Spleen (tissue), 7 donors: ENCODE measurements at regions not wholly inside any gene's neighbourhood (a gene's known extent, or its start where the extent isn't known, plus 50 kb on each side); places are given as distances from the start of the nearest gene placed in this dataset.

ENCODE experiments used
- POLR2A ChIP-seq, 3 donors: fragments of 450-650 bp; IDR thresholded peaks; one replicate each; pipeline ENCODE4 v1.5.1; 2017; ENCODE audit warnings: antibody characterized with exemption in 3 of 3, mild to moderate bottlenecking in 1 of 3
- POLR2AphosphoS5 ChIP-seq, 3 donors: sonication (generic); formaldehyde crosslinking; IDR thresholded peaks; one replicate each; pipeline ENCODE4 v1.5.1; 2017; ENCODE audit warnings: antibody characterized with exemption in 3 of 3
- TF ChIP-seq, protein P1 (sequence below), 11 experiments: fragments of 200-600 bp in 7 of 11; fragments of 450-650 bp in 4 of 11; sonication (generic) in 4 of 11; IDR thresholded peaks in 8 of 11; conservative IDR thresholded peaks in 3 of 11; 1 replicate in 7 of 11; 2 replicates in 4 of 11; pipeline versions ENCODE4 v1.4.0 to v1.8.0; 2016 to 2021; ENCODE audit warnings: antibody characterized with exemption in 11 of 11, inconsistent platforms in 4 of 11, mild to moderate bottlenecking in 1 of 11
- donor health status: DM: no; HTN: no; CAD: no; lungs with moderate emphysema.
- donor health status: DM: no; HTN: no; CAD: no.
- donor health status: DM: no; HTN: no; CAD: no.

- TF ChIP-seq POLR2AphosphoS5 (IDR thresholded peaks at IDR 0.05) (no peak), POLR2A (IDR thresholded peaks at IDR 0.05) (no peak)
- TF ChIP-seq, protein P1, sequence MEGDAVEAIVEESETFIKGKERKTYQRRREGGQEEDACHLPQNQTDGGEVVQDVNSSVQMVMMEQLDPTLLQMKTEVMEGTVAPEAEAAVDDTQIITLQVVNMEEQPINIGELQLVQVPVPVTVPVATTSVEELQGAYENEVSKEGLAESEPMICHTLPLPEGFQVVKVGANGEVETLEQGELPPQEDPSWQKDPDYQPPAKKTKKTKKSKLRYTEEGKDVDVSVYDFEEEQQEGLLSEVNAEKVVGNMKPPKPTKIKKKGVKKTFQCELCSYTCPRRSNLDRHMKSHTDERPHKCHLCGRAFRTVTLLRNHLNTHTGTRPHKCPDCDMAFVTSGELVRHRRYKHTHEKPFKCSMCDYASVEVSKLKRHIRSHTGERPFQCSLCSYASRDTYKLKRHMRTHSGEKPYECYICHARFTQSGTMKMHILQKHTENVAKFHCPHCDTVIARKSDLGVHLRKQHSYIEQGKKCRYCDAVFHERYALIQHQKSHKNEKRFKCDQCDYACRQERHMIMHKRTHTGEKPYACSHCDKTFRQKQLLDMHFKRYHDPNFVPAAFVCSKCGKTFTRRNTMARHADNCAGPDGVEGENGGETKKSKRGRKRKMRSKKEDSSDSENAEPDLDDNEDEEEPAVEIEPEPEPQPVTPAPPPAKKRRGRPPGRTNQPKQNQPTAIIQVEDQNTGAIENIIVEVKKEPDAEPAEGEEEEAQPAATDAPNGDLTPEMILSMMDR (IDR thresholded peaks at IDR 0.05 in 8 of 11, conservative IDR thresholded peaks at IDR 0.05 in 3 of 11), result no peak
Measured at GRCh38 chr1:195082183-195082582, 1526.1 kb downstream of the KCNT2 start.
